ENCODE measurements at regions not wholly inside any gene's neighbourhood (a gene's known extent, or its start where the extent isn't known, plus 50 kb on each side); places are given as distances from the start of the nearest gene placed in this dataset.

- no peaks in the 10 kb centered on the region for H3K27me3 ChIP-seq (replicated peaks in 1 of 4; ENCODE audit: control extremely low read depth in 1 of 4, control insufficient read depth in 3 of 4, insufficient read depth in 4 of 4, low read length in 3 of 4)
- H2AFZ ChIP-seq (ENCODE audit: insufficient read depth, low read depth, low read length, poor library complexity, severe bottlenecking): no peak overlapping the region
- Mint-ChIP-seq H3K9me3 (ENCODE audit: insufficient read depth) (peaks cover 4% of the 10 kb centered on the region), H3K27ac (no peak overlapping the region), H3K4me3 (no peak overlapping the region), H3K4me1 (no peaks in the 10 kb centered on the region), H3K27me3 (no peaks in the 10 kb centered on the region)
- no peak for DNase-seq
- H3K36me3 ChIP-seq (replicated peaks in 1 of 2; ENCODE audit: control extremely low read depth in 1 of 2, control insufficient read depth in 1 of 2, extremely low read depth in 1 of 2, insufficient read depth in 2 of 2, low read length in 1 of 2): no peaks in the 10 kb centered on the region
- H3K4me1 ChIP-seq (ENCODE audit: control insufficient read depth in 2 of 2, insufficient read depth in 2 of 2, low read length in 2 of 2): no peaks in the 10 kb centered on the region
- CTCF ChIA-PET: no interaction called here
- H4K20me1 ChIP-seq (ENCODE audit: control insufficient read depth, insufficient read depth, low read length, poor library complexity, severe bottlenecking): no peaks in the 10 kb centered on the region
- H3K79me2 ChIP-seq (ENCODE audit: control insufficient read depth, insufficient read depth, low read length): no peaks in the 10 kb centered on the region
- WGBS (ENCODE audit: insufficient coverage): 100% methylated on average over 1 of the region's 2 CpGs
- H3K4me2 ChIP-seq (replicated peaks; ENCODE audit: low read depth, low read length, poor library complexity, severe bottlenecking): no peak overlapping the region
- no peak overlapping the region for H3K4me3 ChIP-seq (ENCODE audit: control extremely low read depth in 1 of 5, extremely low read depth in 1 of 5, insufficient read depth in 1 of 5, low read depth in 2 of 5, low read length in 4 of 5)
- intact Hi-C loops (cut with micrococcal nuclease): no loop called here
- POLR2A ChIA-PET: no interaction called here
- ATAC-seq (ENCODE audit: low read depth): no peak
- H3K9ac ChIP-seq (ENCODE audit: low read length): no peak overlapping the region
- no peak overlapping the region for H3K27ac ChIP-seq (ENCODE audit: low read length in 2 of 2)
- no peak for TF ChIP-seq CTCF (IDR thresholded peaks at IDR 0.05)
- TF ChIP-seq EZH2 (IDR thresholded peaks at IDR 0.05; ENCODE audit: borderline replicate concordance, insufficient read depth, low read depth, low read length, poor library complexity, severe bottlenecking): no peak
- H3K9me3 ChIP-seq (ENCODE audit: control extremely low read depth in 1 of 3, control insufficient read depth in 2 of 3, insufficient read depth in 1 of 3, low read length in 2 of 3): peaks cover 0 to 5% (median 0%) of the 10 kb centered on the region in 3 donors
Measured at GRCh38 chr7:136514776-136515175, 353.7 kb upstream of the CHRM2 start.

GRCh38 chr7:136513744-136514143 is 354.7 kb upstream of the CHRM2 start:
- ATAC-seq (ENCODE audit: low read depth): no peak
- H3K4me1 Mint-ChIP-seq: no peaks in the 10 kb centered on the region
- H3K27ac Mint-ChIP-seq: no peak overlapping the region
- Histone ChIP-seq H3K4me3 (ENCODE audit: control extremely low read depth in 1 of 5, extremely low read depth in 1 of 5, insufficient read depth in 1 of 5, low read depth in 2 of 5, low read length in 4 of 5) (no peak overlapping the region), H3K9me3 (ENCODE audit: control extremely low read depth in 1 of 3, control insufficient read depth in 2 of 3, insufficient read depth in 1 of 3, low read length in 2 of 3) (peaks cover 0 to 12% (median 0%) of the 10 kb centered on the region in 3 donors), H3K4me2 (replicated peaks; ENCODE audit: low read depth, low read length, poor library complexity, severe bottlenecking) (no peak overlapping the region), H3K79me2 (ENCODE audit: control insufficient read depth, insufficient read depth, low read length) (no peaks in the 10 kb centered on the region), H2AFZ (ENCODE audit: insufficient read depth, low read depth, low read length, poor library complexity, severe bottlenecking) (no peak overlapping the region), H3K9ac (ENCODE audit: low read length) (no peak overlapping the region), H3K27me3 (replicated peaks in 1 of 4; ENCODE audit: control extremely low read depth in 1 of 4, control insufficient read depth in 3 of 4, insufficient read depth in 4 of 4, low read length in 3 of 4) (no peaks in the 10 kb centered on the region), H4K20me1 (ENCODE audit: control insufficient read depth, insufficient read depth, low read length, poor library complexity, severe bottlenecking) (no peaks in the 10 kb centered on the region), H3K36me3 (replicated peaks in 1 of 2; ENCODE audit: control extremely low read depth in 1 of 2, control insufficient read depth in 1 of 2, extremely low read depth in 1 of 2, insufficient read depth in 2 of 2, low read length in 1 of 2) (no peaks in the 10 kb centered on the region), H3K4me1 (ENCODE audit: control insufficient read depth in 2 of 2, insufficient read depth in 2 of 2, low read length in 2 of 2) (no peaks in the 10 kb centered on the region), H3K27ac (ENCODE audit: low read length in 2 of 2) (no peak overlapping the region)
- peaks cover 8% of the 10 kb centered on the region for H3K9me3 Mint-ChIP-seq (ENCODE audit: insufficient read depth)
- no peak overlapping the region for H3K4me3 Mint-ChIP-seq
- DNase-seq: no peak
- TF ChIP-seq EZH2 (IDR thresholded peaks at IDR 0.05; ENCODE audit: borderline replicate concordance, insufficient read depth, low read depth, low read length, poor library complexity, severe bottlenecking): no peak
- TF ChIP-seq CTCF (IDR thresholded peaks at IDR 0.05): no peak
- POLR2A ChIA-PET: no interaction called here
- CTCF ChIA-PET: no interaction called here
- intact Hi-C loops (cut with micrococcal nuclease): no loop called here
- no CpG with 5 or more reads among the region's 2 CpGs for WGBS (ENCODE audit: insufficient coverage)
- H3K27me3 Mint-ChIP-seq: no peaks in the 10 kb centered on the region

Measured in B cell (primary cell).